HG03469 (cell line): ENCODE measurements at regions not wholly inside any gene's neighbourhood (a gene's known extent, or its start where the extent isn't known, plus 50 kb on each side); places are given as distances from the start of the nearest gene placed in this dataset.
A peak's percentile ranks its signal among the peaks of the same experiment; 100 is the strongest.
"Not testable (repeated sequence)": the region's sequence is repeated elsewhere in the genome, so short reads cannot be mapped to it uniquely, and the experiment has no call there.

ENCODE experiments used
- ATAC-seq: cut with Tn5 transposase; IDR thresholded peaks from one replicate; pipeline ENCODE4 v1.9.1; 2021; ENCODE audit warnings: mild to moderate bottlenecking, moderate library complexity, moderate number of reproducible peaks; ENCODE audit not compliant: unreplicated experiment

DNA sequence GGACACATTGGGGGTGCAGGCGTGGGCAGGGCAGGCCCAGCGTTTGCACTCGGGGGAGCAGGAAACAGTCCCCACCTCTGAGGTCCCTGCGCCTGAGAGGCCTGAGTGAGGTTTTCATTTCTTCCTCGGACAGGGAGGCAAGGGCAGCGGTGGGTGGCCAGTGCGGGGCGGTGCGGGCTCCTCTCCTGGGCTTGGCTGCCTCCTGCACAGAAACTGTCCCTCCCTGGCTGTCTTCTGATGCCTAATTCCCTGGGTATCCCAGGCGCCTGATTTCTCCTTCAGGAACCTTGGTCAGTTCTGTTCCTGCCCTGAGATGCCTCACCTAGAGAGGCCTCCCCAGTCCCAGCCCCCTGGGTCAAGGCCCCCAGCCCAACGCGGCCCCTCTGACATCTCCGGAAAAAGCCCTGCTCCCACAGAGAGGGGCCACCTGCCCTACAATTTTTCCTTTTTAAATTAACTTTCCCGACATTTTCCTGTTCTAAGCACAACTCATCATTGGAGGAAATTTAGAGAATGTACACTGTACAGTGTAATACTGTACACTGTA is 260.3 kb downstream of the ADGRD1 start:
- no peak for ATAC-seq

- ATAC-seq, result not testable (repeated sequence)
Measured at GRCh38 chr12:131214936-131215335, 261.2 kb downstream of the ADGRD1 start.

DNA sequence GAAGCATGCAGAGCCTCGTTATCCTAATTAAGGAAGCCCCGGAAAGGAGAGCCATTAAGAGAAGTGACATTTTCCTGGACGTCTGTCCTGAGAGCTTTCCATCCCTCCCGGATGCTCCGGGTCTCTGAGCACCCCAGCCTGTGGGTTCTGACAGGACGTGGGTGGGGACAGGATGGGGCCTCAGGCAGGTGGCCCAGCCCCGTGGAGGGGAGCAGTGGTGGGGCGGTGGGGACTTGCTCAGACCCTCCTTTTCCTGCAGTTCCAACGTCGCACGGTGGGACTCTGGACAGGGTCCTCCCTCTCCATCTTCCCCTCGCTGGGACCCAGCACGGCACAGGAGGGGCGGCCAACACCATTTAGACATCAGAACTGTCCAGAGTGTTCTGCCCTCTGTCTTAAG is 262.9 kb downstream of the ADGRD1 start:
- not testable (repeated sequence) for ATAC-seq

DNA sequence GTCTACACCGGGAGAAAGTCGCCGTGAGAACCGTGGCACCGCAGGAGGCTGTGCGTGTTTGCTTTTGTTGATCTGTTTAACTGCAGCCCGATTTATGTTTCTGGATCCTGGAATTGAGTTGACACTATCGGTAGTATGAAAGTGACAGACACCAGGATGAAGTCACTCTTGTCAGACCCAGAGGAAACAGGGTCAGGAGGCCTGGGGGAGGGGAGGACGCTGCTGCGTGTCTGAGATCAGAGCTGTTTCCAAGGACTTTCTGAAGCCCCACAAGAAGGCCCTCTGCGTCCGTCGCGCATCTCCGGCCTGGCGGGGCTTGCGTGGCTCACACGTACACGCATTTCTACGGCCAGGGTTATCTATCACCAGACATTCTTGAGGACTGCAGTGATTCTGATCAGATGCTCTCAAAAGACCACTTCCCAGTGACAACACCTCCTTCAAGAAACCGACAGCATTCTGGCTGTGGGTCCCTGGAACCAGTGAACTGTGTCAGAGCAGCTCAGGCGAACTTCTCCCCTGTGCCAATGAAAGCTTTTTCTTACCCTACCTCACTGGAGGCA is 263.4 kb downstream of the ADGRD1 start:
- ATAC-seq, result no peak

- no peak for ATAC-seq
Measured at GRCh38 chr12:131218026-131218922, 264.6 kb downstream of the ADGRD1 start.

- ATAC-seq, result no peak
Measured at GRCh38 chr12:131218923-131219669, 265.4 kb downstream of the ADGRD1 start.

DNA sequence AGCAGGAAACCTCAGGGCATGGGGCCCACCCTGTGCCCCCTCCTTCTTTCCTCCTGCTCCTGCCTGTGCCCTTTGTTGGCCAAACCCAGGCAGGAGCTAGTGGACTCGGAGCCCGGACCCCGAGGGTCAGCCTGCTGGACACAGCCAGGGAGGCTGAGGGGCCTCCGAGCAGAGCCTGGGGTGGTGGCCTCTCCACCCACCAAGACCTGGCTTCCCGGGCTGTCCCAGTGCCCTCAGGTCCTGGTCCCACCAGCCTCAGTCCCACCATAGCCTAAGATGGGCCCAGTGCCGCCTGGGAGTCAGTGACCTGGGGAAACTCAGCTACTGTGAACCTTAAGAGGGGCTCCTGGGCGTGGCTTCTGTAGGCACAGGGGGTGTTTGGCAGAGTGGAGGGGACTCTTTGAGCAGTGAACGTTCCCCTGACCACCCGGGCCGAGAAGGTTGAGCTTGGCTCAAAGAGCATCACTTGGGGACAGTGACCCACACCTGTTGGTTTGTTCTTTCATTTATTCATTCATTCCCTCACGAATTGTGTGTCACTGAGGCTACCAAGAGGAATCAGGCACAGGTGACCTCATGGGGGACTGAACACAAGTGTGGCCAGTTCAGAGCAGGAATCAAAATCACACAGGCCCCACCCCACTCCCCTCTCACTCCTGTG is 266.1 kb downstream of the ADGRD1 start:
- no peak for ATAC-seq

GRCh38 chr12:131220331-131220685 is 266.6 kb downstream of the ADGRD1 start:
- ATAC-seq, result no peak

- no peak for ATAC-seq
Measured at GRCh38 chr12:131221061-131221956, 267.6 kb downstream of the ADGRD1 start.

DNA sequence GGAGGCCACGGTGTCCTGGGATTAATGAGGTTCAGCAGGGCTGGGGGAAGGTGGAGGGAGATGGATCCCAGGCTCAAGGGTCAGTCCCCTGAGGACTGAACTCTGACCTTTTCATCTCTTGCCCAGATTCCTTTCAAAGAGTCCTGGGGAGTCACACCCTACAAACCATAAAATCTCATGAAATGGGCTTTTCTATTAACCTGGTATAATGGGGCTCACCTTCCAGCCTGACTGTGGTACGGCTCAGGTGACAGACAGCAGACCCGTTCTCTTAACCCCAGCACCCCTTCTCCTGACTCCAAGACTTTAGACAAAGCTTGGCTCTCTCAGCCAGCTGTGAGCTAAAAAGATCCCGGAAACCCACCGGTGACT is 268.2 kb downstream of the ADGRD1 start:
- no peak for ATAC-seq

GRCh38 chr12:131222329-131223139 is 268.8 kb downstream of the ADGRD1 start:
- peak; percentile 51 for ATAC-seq

DNA sequence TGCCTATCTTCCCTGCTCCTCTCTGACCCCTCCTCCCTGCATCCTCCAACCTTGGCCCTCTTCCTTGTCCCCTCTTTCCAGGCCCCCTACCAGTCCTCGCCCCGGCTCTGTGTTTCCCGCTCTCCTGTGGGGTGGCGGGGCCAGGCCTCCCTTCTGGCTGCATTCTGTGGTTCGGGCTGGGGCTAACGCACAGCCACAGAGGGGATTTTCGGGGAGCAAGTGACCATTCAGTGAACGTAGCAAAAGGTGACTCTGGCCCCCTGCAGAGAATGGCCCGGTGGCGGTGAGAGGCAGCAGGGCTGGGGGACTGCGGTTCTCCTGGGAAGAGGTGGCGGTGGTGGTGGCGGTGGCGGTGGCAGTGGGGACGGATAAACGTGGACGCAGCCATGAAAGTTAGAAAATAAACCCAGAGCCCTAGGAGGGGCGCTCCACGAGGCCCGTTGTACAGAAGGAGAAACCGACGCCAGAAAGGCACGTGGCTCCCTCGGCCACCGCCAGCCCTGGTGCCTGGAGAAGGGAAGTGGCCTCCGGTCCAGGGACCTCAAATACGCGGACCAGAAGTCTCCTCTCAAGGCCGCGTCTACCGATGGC is 269.6 kb downstream of the ADGRD1 start:
- no peak for ATAC-seq

DNA sequence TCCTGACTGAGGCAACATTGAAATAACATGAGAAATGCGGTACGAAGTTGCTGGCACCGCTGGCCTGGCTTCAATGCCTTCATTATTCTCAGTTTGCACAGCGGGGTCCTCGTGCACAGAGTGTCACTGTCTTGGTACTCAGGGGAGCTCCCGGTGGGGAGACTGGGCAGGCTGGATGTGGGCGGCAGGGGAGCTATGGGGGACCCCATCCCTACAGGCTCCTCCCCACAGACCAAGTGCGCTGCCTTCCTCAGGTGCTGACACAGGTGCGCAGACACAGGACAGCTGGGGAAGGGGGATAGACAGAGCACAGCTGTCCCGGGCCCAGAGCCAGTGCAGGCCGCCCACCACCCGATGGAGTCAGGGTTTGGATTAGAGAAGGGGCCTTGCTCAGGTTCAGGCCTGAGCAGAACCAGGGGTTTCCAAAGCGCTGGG is 270.1 kb downstream of the ADGRD1 start:
- ATAC-seq, result no peak

- not testable (repeated sequence) for ATAC-seq
Measured at GRCh38 chr12:131224226-131225065, 270.7 kb downstream of the ADGRD1 start.

DNA sequence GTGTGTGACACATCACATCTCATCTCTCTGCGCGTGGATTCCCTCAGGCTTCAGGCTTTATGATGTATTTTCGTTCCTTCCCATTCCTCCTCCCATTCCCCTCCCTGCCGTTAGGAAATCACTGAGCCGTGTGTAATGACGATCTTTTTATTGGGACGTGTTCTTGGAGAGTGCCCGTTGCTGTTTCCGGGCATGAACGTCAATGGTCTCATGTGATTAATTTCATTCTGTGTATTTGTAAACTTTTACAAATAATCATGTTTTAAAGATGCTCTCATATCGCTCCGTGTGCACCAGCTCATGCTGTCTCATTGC is 271.3 kb downstream of the ADGRD1 start:
- ATAC-seq, result not testable (repeated sequence)

GRCh38 chr12:131226345-131227265 is 272.9 kb downstream of the ADGRD1 start:
- no peak for ATAC-seq

GRCh38 chr12:131227641-131228040 is 273.9 kb downstream of the ADGRD1 start:
- ATAC-seq, result not testable (repeated sequence)
